GM12865 (cell line): ENCODE measurements at regions not wholly inside any gene's neighbourhood (a gene's known extent, or its start where the extent isn't known, plus 50 kb on each side); places are given as distances from the start of the nearest gene placed in this dataset.

Source experiments
- DNase-seq: peaks from one replicate; pipeline ENCODE4 v3.0.0; 2010; ENCODE audit warnings: low read depth
- H3K4me3 ChIP-seq: 2 replicates; pipeline ENCODE4 v1.5.1; 2011; ENCODE audit warnings: mild to moderate bottlenecking, low read depth, low read length, control low read depth
- CTCF ChIP-seq: IDR thresholded peaks from 2 replicates; pipeline ENCODE4 v1.5.1; 2011; ENCODE audit warnings: low read length, control low read depth, low read depth, inconsistent platforms; ENCODE audit not compliant: insufficient read depth; ENCODE audit errors: missing control alignments

GRCh38 chr6:145009711-145010110 is 724.6 kb downstream of the UTRN start:
- H3K4me3 ChIP-seq, result no peak overlapping the region
- no peak for TF ChIP-seq CTCF
- no peak for DNase-seq

- TF ChIP-seq CTCF, result no peak
- H3K4me3 ChIP-seq, result no peak overlapping the region
- no peak for DNase-seq
Observed at GRCh38 chr6:145012039-145012662, 723.2 kb downstream of the EPM2A start.

DNA sequence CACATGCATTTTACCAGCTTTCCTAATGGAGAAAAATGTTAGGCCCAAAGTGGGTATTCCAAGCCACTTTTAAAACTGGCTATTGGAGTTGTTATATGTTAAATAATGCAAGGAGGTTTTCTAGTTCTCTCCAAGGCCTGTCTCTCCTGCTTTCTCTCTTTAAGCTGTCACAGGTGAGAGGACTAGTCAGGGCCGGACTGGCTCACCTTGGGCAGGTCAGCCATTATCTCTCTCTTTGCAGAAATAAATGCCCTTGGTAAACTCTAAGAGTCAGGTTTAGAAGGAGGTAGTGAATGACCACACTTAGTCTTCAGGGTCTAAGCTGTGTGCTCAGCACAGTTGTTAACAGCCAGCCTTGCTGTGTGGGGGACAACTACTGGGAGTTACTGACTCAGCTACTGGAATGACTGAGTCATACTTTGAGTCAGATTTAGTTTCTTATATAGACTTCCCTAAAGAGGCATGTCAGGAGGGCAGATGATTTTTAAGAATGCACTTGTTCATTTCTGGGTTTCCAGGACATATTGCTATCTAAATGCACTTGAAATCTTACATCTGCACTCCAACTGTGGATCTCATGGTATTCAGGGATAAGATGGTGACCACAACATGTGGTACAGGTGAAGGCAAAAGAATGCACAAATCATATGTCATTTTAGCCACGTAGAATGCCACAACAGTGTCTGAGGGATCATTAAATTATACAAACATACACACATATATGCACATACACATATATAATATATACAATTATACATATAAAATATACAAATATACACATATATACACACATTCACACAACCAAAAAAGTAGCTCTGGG is 719.4 kb downstream of the EPM2A start:
- no peak overlapping the region for H3K4me3 ChIP-seq
- no peak for TF ChIP-seq CTCF
- peak; percentile 60 for DNase-seq

- no peak for TF ChIP-seq CTCF
- DNase-seq, result no peak
- H3K4me3 ChIP-seq, result no peak overlapping the region
Observed at GRCh38 chr6:145017051-145017450, 718.3 kb downstream of the EPM2A start.

GRCh38 chr6:145017516-145017915 is 717.8 kb downstream of the EPM2A start:
- DNase-seq, result no peak

GRCh38 chr6:145018027-145018426 is 717.3 kb downstream of the EPM2A start:
- TF ChIP-seq CTCF, result no peak
- no peak overlapping the region for H3K4me3 ChIP-seq
- DNase-seq, result no peak

More at GRCh38 chr6:145017516-145017915, 717.8 kb downstream of the EPM2A start:
- no peak for TF ChIP-seq CTCF
- H3K4me3 ChIP-seq, result no peak overlapping the region

GRCh38 chr6:145020114-145020513 is 715.2 kb downstream of the EPM2A start:
- no peak for DNase-seq
- TF ChIP-seq CTCF, result no peak
- H3K4me3 ChIP-seq, result no peak overlapping the region
